ENCODE measurements at regions not wholly inside any gene's neighbourhood (a gene's known extent, or its start where the extent isn't known, plus 50 kb on each side); places are given as distances from the start of the nearest gene placed in this dataset.

GRCh38 chr5:126364206-126364902 is 58.9 kb upstream of the GRAMD2B start:
- H3K9me3 ChIP-seq (replicated peaks) = no peaks in the 10 kb centered on the region
- no peak overlapping the region for H3K27ac ChIP-seq
- H3K4me1 ChIP-seq (replicated peaks) = peaks cover 9% of the 10 kb centered on the region; the same call in 1 of the 2 replicates
- H3K36me3 ChIP-seq = no peaks in the 10 kb centered on the region
- no peak for DNase-seq (ENCODE audit: low read depth in 1 of 2, low spot score in 2 of 2)
- H3K27me3 ChIP-seq (replicated peaks) = no peaks in the 10 kb centered on the region
- no peak overlapping the region for H3K4me3 ChIP-seq

- Histone ChIP-seq H3K27ac (no peak overlapping the region), H3K4me3 (no peak overlapping the region), H3K9me3 (replicated peaks) (no peaks in the 10 kb centered on the region), H3K36me3 (no peaks in the 10 kb centered on the region), H3K4me1 (replicated peaks) (peaks cover 20% of the 10 kb centered on the region), H3K27me3 (replicated peaks) (no peaks in the 10 kb centered on the region)
- DNase-seq (ENCODE audit: low read depth in 1 of 2, low spot score in 2 of 2) = no peak
Observed at GRCh38 chr5:126365446-126366198, 57.6 kb upstream of the GRAMD2B start.

GRCh38 chr5:126366199-126366560 is 57.0 kb upstream of the GRAMD2B start:
- H3K27ac ChIP-seq = no peak overlapping the region
- H3K9me3 ChIP-seq (replicated peaks) = no peaks in the 10 kb centered on the region
- peaks cover 25% of the 10 kb centered on the region for H3K4me1 ChIP-seq (replicated peaks)
- DNase-seq (ENCODE audit: low read depth in 1 of 2, low spot score in 2 of 2) = no peak
- H3K36me3 ChIP-seq = no peaks in the 10 kb centered on the region
- H3K27me3 ChIP-seq (replicated peaks) = no peaks in the 10 kb centered on the region
- H3K4me3 ChIP-seq = no peak overlapping the region

GRCh38 chr5:126368239-126368812 is 54.9 kb upstream of the GRAMD2B start:
- Histone ChIP-seq H3K4me3 (no peak overlapping the region), H3K36me3 (no peaks in the 10 kb centered on the region), H3K9me3 (replicated peaks) (no peaks in the 10 kb centered on the region), H3K27me3 (replicated peaks) (no peaks in the 10 kb centered on the region), H3K4me1 (replicated peaks) (peaks cover 25% of the 10 kb centered on the region), H3K27ac (no peak overlapping the region)
- DNase-seq (ENCODE audit: low read depth in 1 of 2, low spot score in 2 of 2) = no peak

- H3K27ac ChIP-seq = no peak overlapping the region
- DNase-seq (ENCODE audit: low read depth in 1 of 2, low spot score in 2 of 2) = no peak
Observed at GRCh38 chr5:126369083-126369482, 54.1 kb upstream of the GRAMD2B start.

GRCh38 chr5:126369995-126370731 is 53.0 kb upstream of the GRAMD2B start:
- H3K4me1 ChIP-seq (replicated peaks) = peaks cover 30% of the 10 kb centered on the region
- no peaks in the 10 kb centered on the region for H3K36me3 ChIP-seq
- no peak overlapping the region for H3K4me3 ChIP-seq
- no peak overlapping the region for H3K27ac ChIP-seq
- H3K27me3 ChIP-seq (replicated peaks) = no peaks in the 10 kb centered on the region
- no peak for DNase-seq (ENCODE audit: low read depth in 1 of 2, low spot score in 2 of 2)
- no peaks in the 10 kb centered on the region for H3K9me3 ChIP-seq (replicated peaks)

More at GRCh38 chr5:126369083-126369482, 54.1 kb upstream of the GRAMD2B start:
- no peaks in the 10 kb centered on the region for H3K9me3 ChIP-seq (replicated peaks)
- no peak overlapping the region for H3K4me3 ChIP-seq
- H3K4me1 ChIP-seq (replicated peaks) = peaks cover 30% of the 10 kb centered on the region
- no peaks in the 10 kb centered on the region for H3K36me3 ChIP-seq
- H3K27me3 ChIP-seq (replicated peaks) = no peaks in the 10 kb centered on the region

GRCh38 chr5:126370796-126371718 is 52.2 kb upstream of the GRAMD2B start:
- Histone ChIP-seq H3K27ac (no peak overlapping the region), H3K36me3 (no peaks in the 10 kb centered on the region), H3K4me3 (no peak overlapping the region), H3K4me1 (replicated peaks) (peaks cover 30% of the 10 kb centered on the region), H3K9me3 (replicated peaks) (no peaks in the 10 kb centered on the region), H3K27me3 (replicated peaks) (no peaks in the 10 kb centered on the region)
- DNase-seq (ENCODE audit: low read depth in 1 of 2, low spot score in 2 of 2) = no peak

- no peaks in the 10 kb centered on the region for H3K27me3 ChIP-seq (replicated peaks)
- no peak overlapping the region for H3K27ac ChIP-seq
- no peak for DNase-seq (ENCODE audit: low read depth in 1 of 2, low spot score in 2 of 2)
- no peak overlapping the region for H3K4me3 ChIP-seq
- no peaks in the 10 kb centered on the region for H3K9me3 ChIP-seq (replicated peaks)
- H3K4me1 ChIP-seq (replicated peaks) = peaks cover 22% of the 10 kb centered on the region
- no peaks in the 10 kb centered on the region for H3K36me3 ChIP-seq
Observed at GRCh38 chr5:126373375-126374108, 49.7 kb upstream of the GRAMD2B start.

Data from SJSA1 (cell line).